C4-2B (cell line): ENCODE measurements at regions not wholly inside any gene's neighbourhood (a gene's known extent, or its start where the extent isn't known, plus 50 kb on each side); places are given as distances from the start of the nearest gene placed in this dataset.

ENCODE experiments used
- H3K27ac ChIP-seq: fragments of 450-650 bp; 2 replicates; pipeline ENCODE4 v1.5.1; 2017
- ZFX ChIP-seq: fragments of 450-650 bp; IDR thresholded peaks from 2 replicates; pipeline ENCODE4 v1.6.1; 2017
- TF ChIP-seq, protein P1 (sequence below): fragments of 450-650 bp; conservative IDR thresholded peaks from 2 replicates; pipeline ENCODE4 v1.5.1; 2017; ENCODE audit warnings: mild to moderate bottlenecking

DNA sequence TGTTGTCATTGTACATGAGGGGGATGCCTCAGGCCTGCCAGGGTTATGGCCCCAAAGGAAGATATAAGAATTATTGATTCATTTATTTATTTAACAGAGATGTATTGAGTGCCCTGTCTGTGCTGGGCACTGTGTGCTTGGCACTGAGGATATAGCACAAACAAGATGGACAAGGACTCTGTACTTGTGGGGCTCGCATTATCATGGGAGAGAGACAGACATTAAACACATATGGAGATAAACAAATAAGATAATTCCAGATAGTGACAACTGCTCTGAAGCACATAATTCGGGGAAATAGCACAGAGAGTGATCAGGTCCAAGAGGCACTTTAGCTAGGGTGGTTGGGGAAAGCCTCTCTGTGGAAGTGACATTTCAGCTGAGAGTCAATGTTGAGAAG lies 119.8 kb upstream of the ARHGAP20 start:
- no peak overlapping the region for H3K27ac ChIP-seq
- TF ChIP-seq ZFX: no peak
- TF ChIP-seq, protein P1, sequence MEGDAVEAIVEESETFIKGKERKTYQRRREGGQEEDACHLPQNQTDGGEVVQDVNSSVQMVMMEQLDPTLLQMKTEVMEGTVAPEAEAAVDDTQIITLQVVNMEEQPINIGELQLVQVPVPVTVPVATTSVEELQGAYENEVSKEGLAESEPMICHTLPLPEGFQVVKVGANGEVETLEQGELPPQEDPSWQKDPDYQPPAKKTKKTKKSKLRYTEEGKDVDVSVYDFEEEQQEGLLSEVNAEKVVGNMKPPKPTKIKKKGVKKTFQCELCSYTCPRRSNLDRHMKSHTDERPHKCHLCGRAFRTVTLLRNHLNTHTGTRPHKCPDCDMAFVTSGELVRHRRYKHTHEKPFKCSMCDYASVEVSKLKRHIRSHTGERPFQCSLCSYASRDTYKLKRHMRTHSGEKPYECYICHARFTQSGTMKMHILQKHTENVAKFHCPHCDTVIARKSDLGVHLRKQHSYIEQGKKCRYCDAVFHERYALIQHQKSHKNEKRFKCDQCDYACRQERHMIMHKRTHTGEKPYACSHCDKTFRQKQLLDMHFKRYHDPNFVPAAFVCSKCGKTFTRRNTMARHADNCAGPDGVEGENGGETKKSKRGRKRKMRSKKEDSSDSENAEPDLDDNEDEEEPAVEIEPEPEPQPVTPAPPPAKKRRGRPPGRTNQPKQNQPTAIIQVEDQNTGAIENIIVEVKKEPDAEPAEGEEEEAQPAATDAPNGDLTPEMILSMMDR: no peak

DNA sequence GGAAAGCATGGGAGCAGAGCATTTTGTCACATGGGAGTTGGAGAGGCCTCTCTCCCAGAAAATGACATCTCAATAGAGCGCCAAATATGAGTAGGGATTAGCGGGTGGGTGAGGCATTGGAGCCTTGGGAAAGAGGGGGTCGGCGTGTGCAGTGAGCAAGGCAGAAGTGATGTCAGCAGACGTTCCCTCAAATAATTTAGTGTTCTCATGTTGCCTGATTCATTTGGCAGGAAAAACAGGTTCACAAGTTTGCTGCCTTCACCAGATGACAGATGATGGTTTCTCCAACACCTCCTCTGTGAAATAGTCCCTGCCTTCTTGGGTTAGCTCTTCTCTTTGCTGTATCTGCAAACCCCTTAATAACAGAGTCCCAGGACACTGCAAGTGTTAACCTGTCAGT lies 118.5 kb upstream of the ARHGAP20 start:
- TF ChIP-seq ZFX: no peak
- TF ChIP-seq, protein P1: no peak
- H3K27ac ChIP-seq: no peak overlapping the region

DNA sequence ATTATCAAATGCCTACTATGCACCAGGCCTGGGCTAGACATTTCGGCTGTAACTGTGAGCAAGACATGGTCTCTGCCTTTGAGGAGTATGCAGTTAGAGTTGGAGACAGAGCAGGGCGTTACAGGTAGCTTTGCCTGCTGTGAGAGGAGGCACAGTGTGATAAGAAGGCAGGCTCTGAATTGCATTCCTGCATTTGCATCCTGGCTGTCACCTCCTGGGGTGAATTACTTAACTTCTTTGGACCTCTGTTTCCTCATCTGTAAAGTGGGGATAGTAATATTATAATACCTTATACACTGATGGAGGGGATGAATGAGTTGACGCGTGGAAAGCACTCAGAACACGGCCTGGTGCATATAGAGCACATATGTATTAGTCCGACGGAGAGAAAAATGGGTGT lies 118.1 kb upstream of the ARHGAP20 start:
- H3K27ac ChIP-seq: no peak overlapping the region
- TF ChIP-seq, protein P1: no peak
- TF ChIP-seq ZFX: no peak

DNA sequence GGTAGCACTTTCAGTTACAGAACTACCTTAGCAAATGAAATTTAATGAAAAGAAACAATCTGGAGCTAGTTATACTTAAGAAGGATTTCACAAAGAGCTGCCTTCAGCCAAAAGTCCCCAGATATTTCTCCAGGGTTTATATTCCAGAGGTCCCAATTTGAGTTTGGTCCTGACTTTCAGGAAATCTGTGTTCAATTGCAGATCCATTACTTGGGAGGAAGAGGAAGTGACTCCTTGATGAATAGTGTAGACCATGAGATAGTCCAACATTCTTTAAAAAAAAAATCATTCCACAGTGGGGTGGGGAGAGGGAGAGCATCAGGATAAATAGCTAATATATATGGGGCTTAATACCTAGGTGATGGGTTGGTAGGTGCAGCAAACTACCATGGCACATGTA lies 117.6 kb upstream of the ARHGAP20 start:
- TF ChIP-seq, protein P1: no peak
- no peak for TF ChIP-seq ZFX
- H3K27ac ChIP-seq: no peak overlapping the region

DNA sequence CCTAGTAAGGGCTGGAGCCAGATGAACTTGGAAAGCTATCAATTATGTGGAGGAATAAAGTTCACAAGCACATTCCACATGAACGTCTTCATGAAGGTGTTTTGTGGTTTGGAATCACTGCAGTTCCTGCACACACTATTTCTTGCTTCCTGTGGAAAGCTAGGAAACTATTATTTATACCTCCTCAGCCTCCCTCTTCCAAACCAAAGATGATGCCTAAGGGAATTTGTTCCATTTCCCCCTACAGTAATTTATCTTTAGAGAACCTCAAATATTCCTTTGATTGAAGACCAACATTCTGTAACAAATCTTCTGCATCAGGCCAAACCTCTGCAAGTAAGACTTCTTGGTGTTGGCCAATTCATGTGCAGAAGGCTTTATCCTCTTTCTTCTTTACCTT lies 115.8 kb upstream of the ARHGAP20 start:
- no peak overlapping the region for H3K27ac ChIP-seq
- TF ChIP-seq, protein P1: no peak
- TF ChIP-seq ZFX: no peak

DNA sequence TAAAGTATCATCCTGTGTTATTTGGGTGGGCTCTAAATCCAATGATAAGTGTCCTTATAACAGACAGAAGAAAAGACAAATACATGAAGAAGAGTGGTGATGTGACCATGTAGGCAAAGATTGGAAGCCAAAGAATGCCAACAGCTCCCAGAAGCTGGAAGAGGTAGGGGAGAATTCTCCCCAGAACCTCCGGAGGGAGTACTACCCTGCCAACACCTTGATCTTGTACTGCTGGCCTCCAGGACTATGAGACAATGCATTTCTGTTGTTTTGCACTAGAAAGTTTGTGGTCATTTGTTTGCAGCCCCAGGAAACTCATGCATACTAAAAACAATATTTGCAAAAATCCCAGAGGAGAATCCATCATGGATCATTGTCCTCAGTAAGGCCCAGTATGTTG lies 115.0 kb upstream of the ARHGAP20 start:
- H3K27ac ChIP-seq: no peak overlapping the region
- TF ChIP-seq, protein P1: no peak
- TF ChIP-seq ZFX: no peak

DNA sequence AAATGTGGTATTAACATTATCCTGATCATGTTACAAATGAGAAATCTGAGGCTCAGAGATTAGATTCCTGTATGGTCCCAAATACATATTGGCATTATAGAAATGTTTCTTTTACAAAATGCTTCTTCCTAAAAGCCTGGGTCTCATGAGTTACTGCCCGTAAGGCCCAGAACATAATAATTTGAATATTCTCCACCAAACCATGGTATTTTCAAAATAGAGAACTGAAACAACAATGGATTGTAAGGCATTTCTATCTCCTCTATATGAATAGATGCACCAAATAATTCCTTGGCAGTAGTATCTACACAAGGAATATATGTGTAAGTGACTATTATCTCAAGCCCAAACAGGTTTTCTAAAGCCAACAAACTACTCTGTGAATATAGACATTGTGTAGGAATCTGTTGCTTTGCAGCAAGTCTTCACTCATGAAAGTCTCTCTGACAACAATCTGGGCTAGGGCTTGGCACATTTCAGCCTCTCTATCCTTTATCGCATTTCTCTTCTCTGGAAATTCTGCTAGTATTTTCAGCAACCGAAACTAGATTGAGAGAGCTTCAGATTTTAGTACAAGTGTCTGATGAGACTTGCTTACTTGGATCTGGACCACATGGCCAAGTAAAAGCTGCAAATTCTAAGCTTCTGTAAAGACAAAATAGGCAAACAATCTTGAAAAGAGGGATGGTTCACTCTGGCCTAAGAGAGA lies 112.8 kb upstream of the ARHGAP20 start:
- TF ChIP-seq ZFX: no peak
- TF ChIP-seq, protein P1: no peak
- H3K27ac ChIP-seq: no peak overlapping the region
